ENCODE measurements at regions not wholly inside any gene's neighbourhood (a gene's known extent, or its start where the extent isn't known, plus 50 kb on each side); places are given as distances from the start of the nearest gene placed in this dataset.

- DNase-seq (ENCODE audit: low spot score) = no peak
- H3K27ac ChIP-seq = no peak overlapping the region
- TF ChIP-seq, protein P1, sequence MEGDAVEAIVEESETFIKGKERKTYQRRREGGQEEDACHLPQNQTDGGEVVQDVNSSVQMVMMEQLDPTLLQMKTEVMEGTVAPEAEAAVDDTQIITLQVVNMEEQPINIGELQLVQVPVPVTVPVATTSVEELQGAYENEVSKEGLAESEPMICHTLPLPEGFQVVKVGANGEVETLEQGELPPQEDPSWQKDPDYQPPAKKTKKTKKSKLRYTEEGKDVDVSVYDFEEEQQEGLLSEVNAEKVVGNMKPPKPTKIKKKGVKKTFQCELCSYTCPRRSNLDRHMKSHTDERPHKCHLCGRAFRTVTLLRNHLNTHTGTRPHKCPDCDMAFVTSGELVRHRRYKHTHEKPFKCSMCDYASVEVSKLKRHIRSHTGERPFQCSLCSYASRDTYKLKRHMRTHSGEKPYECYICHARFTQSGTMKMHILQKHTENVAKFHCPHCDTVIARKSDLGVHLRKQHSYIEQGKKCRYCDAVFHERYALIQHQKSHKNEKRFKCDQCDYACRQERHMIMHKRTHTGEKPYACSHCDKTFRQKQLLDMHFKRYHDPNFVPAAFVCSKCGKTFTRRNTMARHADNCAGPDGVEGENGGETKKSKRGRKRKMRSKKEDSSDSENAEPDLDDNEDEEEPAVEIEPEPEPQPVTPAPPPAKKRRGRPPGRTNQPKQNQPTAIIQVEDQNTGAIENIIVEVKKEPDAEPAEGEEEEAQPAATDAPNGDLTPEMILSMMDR (conservative IDR thresholded peaks at IDR 0.05; ENCODE audit: low read depth) = no peak
- POLR2A ChIA-PET (ENCODE audit: low non-redundant PET) = no interaction called here
- CTCF ChIA-PET = interaction anchor here (0.5 to 0.7 kb wide), 3 partner anchors 35 to 421 kb away, joined by 3 to 5 read pairs (median 3); no protein-coding TSS in a partner anchor
Measured at GRCh38 chr6:3506751-3507383, 50.0 kb upstream of the SLC22A23 start.

Measured in RWPE1 (cell line).